ENCODE measurements at regions not wholly inside any gene's neighbourhood (a gene's known extent, or its start where the extent isn't known, plus 50 kb on each side); places are given as distances from the start of the nearest gene placed in this dataset.

GRCh38 chr9:71589612-71590011 lies 178.7 kb downstream of the CEMIP2 start:
- DNase-seq: no peak

DNA sequence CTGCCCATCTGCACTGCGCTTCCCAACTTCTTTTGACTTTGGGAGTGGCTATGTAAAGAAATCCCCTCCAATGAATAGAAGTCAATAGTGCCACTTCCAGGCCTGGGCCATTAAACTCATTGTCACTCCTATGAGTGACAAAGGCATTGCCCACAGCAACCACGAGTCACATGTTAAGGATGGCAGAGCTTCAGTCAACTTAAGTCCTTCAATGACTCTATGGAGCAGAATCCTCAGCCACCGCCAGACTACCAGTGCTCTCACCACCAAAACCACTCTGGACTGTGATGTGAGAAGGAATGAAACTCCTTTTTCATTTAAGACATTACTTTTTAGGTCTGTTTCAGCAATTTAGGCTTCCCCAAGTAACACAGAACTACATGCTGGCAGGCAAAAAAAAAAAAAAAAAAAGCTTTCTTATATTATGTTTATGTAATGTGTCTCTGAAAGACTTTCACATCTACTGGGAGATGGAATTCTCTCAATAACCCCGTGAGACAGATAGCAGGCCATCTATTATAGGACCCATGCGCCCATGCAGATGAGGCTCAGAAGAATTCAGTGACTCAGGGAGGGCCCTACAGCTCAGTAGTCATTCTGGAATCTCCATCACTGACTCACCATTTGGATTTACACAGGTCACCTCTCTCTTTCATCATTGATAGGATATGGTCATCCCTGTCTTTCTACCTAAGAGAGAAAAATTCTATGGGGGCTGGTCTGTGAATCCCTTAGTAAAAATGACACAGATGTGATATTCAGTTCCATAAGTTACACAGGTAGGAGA lies 180.5 kb downstream of the CEMIP2 start:
- no peak for DNase-seq

DNA sequence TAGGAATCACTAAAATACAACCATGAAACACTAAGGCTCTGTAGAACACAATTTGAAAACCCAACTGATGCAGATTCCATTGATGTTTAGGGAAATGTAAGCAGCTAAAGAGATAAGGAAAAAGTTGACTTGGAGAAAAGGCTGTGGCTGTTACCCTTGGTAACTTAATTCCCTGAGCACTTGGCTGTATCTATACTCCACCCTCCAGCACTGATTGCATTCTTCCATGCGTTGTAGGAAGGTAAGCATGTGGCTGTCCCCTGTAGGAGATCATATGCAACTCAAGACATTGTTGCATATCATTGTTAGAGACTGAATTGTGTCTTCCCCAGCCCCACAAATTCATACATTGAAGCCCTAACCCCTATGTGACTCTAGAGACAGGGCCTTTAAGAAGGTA lies 184.5 kb downstream of the CEMIP2 start:
- no peak for DNase-seq

- DNase-seq: no peak
These were observed 186.0 kb downstream of the CEMIP2 start for GRCh38 chr9:71582347-71582746.

DNA sequence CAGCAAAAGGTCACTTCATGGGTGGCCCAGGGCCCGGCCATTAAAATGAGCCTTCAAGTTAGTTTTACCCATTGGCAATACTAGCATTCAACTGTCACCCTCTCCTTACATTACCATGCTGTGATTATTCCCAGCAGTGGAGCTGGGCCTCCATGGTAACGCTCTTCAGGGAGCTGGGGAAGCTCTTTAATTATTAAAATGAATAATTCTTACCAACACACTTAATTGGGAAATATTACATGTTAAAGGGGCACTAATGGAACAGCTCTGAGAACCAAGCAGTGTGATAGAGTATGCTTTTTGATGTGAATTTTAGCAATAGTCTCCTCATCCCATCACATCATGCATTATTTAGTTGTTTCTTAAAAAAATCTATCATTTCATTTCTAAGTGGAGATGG lies 187.2 kb downstream of the CEMIP2 start:
- no peak for DNase-seq

- no peak for DNase-seq
These were observed 197.1 kb downstream of the CEMIP2 start for GRCh38 chr9:71571186-71571585.

DNA sequence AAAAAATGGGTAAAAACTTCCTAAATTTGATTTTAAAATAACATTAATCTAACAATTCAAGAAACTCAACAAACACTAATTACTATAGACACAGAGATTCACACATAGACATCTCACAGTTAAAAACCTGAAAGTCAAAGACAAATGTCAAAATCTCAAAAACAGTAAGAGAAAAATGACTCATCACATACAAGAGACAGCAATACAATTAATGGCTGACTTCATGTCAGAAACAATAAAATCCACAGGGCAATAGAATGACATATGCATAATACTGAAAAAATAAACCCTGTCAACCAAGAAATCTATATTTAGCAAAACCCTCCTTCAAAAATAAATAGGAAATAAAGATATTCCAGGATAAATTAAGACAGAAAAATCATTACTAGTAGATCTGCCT lies 200.4 kb downstream of the CEMIP2 start:
- no peak for DNase-seq

DNA sequence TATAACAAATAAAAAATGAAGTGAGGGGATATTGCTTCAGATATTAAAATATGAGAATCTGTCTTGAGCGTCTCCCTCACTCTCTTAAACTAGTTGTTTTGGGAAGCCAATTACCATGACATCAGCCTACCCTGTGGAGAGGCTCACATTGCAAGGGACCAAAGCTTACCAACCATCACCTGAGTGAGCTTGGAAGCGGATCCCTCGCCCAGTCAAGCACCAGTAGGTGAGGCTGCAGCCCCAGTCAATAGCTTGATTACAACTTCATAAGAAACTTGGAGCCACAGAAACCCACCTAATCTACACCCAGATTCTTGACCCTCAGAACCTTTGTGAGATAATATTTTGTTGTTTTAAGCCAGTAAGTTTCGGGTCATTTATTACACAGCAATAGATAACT lies 206.2 kb downstream of the CEMIP2 start:
- DNase-seq: no peak

DNA sequence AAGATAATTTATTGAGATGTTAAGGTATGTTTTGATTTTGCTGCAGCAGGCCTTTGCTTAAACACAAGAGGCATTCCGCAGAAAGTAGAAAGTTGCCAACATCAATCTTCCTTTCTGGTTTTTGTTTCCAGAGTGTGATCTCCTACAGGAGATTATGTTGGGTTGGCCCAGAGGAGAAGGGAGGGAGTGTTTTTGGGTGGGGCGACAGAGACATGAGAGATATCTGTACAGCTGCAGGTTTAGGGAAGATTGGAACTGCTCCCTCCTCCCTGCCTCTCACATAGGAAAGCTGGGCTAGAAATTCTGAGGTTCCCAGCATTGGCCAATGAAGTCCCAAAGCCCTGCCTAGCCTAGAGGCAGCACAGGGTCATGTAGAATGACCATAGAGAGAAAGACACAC lies 211.0 kb downstream of the CEMIP2 start:
- DNase-seq: no peak

GRCh38 chr9:71552480-71552879 lies 215.8 kb downstream of the CEMIP2 start:
- no peak for DNase-seq

DNA sequence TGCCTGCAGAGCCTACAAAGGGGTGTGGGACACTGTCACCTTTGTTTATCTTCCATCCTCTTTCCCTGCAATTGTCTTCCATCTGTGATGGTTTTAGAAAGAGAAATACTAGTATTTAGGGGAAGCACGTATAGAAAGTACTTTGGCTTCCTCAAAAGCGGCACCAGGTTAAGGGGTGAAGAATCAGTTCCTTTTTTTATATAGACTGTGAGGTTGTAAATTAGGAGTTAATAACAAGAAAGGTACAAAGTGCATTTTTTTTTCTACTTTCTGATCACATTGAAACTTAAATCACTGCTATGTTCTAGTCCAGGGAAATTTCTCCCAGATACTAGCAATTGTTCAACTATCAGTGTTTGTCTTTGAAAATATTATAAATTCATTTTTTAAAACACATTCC lies 219.3 kb downstream of the CEMIP2 start:
- DNase-seq: no peak

- no peak for DNase-seq
These were observed 223.8 kb downstream of the CEMIP2 start for GRCh38 chr9:71544464-71544863.

DNA sequence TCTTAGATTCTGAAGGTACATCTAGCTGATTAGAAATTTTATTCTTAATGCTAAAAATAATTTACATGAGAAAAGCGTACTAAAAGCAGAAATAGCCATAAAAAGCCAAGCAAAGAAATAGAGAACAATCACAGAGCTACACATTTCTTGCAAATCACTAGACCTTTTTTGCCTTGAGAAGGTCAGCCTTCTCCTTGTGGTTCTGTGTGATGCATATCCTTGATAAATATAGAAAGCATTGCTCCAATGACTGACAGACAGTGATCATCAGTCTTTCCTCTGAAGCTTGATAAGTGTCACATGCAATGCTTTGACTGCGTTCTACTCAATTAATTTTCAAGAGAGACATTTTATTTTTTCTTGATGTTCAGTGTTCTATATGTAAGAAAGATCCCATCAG lies 226.9 kb downstream of the CEMIP2 start:
- no peak for DNase-seq

DNA sequence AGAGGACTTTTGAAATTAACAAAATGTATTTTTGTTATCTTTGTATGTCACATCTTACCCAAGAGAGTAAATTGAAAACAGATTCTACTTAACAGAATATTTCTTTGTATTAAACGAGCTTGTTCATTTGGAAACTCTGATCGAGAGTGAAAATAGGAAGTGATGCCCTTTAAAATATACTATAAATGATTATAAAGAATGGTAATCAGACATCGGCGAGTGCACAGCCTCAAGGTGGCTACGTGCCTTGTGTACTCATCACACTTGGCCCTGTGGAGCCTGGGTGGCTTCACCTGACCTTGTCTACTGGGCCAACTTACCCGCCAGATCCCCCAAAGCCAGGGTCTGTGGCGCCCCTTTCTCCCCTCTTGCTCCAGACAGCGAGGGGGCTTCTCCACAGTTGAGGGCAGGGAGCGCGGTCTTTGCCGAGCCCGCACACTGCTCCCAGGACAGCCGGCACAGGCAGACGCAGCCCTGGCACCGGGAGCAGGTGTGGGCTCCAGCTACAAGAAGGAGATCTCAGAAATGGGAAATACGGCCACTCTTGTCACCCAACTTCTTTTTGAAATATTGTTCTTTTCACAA lies 243.2 kb downstream of the CEMIP2 start:
- DNase-seq: no peak

GRCh38 chr9:71524516-71524915 lies 243.8 kb downstream of the CEMIP2 start:
- DNase-seq: no peak

- DNase-seq: no peak
These were observed 247.2 kb downstream of the CEMIP2 start for GRCh38 chr9:71521132-71521531.

- DNase-seq: no peak
These were observed 249.1 kb downstream of the CEMIP2 start for GRCh38 chr9:71519098-71519696.

- DNase-seq: no peak
These were observed 250.1 kb downstream of the CEMIP2 start for GRCh38 chr9:71518045-71518827.

DNA sequence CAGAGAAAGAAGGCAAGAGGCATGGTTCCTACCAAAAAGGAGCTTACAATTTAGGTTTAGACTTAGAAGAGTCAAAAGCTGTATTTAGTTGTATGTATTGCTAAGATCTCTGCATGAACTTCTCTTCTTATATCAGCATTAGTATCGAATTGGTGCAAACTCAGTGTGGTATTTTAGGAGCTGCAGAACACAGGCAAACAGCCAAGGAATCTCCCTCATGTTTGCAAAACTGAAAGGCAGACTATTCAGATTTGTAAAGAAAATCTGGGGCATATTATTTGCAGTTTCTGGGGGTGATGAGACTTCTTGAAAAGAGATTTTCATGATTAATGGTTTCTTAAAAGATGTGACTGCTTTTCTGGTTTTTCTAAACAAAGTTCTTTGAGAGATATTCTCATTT lies 252.7 kb downstream of the CEMIP2 start:
- DNase-seq: no peak

GRCh38 chr9:71515107-71515506 lies 253.2 kb downstream of the CEMIP2 start:
- no peak for DNase-seq

GRCh38 chr9:71514344-71514975 lies 253.9 kb downstream of the CEMIP2 start:
- no peak for DNase-seq

GRCh38 chr9:71509054-71509453 lies 259.3 kb downstream of the CEMIP2 start:
- DNase-seq: no peak
